ENCODE measurements at regions not wholly inside any gene's neighbourhood (a gene's known extent, or its start where the extent isn't known, plus 50 kb on each side); places are given as distances from the start of the nearest gene placed in this dataset.
"Not testable (repeated sequence)": the region's sequence is repeated elsewhere in the genome, so short reads cannot be mapped to it uniquely, and the experiment has no call there.

DNA sequence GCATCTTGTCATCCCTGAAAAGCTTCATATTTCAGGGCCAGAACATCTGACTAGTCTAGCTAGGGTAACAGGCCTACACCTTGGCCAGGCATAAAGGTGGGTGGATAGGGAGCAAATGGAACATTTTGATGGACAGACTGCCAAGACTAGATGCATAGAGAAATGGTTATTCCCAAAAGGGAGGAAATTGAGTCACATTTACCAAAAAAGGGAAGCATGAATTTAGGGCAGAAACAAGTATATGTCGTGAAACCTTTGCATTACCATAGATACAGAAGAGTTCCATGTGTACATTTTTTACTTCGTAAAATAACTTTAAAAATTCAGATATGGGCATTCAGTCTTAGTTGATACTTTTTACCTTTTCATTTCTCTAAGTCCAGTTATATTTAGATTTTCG lies 101.3 kb upstream of the ZEB2 start:
- H3K9ac ChIP-seq (ENCODE audit: low read depth, low read length): no peak overlapping the region
- H3K27ac ChIP-seq (ENCODE audit: low read depth, low read length): no peak overlapping the region
- no peaks in the 10 kb centered on the region for H3K36me3 ChIP-seq (ENCODE audit: control insufficient read depth, insufficient read depth, low read length)
- no peaks in the 10 kb centered on the region for H3K27me3 ChIP-seq (ENCODE audit: control insufficient read depth, insufficient read depth, low read length)
- H3K4me1 ChIP-seq (ENCODE audit: control insufficient read depth, insufficient read depth, low read length): peaks cover 4% of the 10 kb centered on the region; the same call in 1 of the 2 replicates
- no peak overlapping the region for H3K4me3 ChIP-seq (ENCODE audit: low read depth, low read length)
- H3K9me3 ChIP-seq (ENCODE audit: control insufficient read depth, insufficient read depth, low read length): peaks cover 6% of the 10 kb centered on the region; the same call in 1 of the 2 replicates

DNA sequence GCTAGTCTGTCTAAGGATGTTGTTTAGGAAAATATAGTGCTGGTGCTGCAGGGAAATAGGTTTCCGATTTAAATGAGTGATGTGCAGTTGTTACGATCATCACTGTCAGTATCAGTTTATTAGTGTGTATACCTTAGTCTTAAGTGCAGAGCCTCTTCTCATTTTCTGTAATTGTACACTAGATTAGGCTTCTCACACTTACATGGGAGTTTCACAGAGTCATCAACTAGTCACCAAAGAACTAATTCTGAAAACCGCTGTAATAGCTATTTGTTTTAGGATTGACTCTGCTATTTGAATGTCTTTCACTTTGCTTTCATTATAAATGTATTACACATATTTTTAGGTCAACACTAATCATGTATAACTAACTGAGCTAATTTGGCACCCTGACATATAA lies 99.8 kb upstream of the ZEB2 start:
- Histone ChIP-seq H3K27me3 (ENCODE audit: control insufficient read depth, insufficient read depth, low read length) (no peaks in the 10 kb centered on the region), H3K9ac (ENCODE audit: low read depth, low read length) (no peak overlapping the region), H3K9me3 (ENCODE audit: control insufficient read depth, insufficient read depth, low read length) (peaks cover 6% of the 10 kb centered on the region; the same call in 1 of the 2 replicates), H3K4me1 (ENCODE audit: control insufficient read depth, insufficient read depth, low read length) (peaks cover 10% of the 10 kb centered on the region), H3K36me3 (ENCODE audit: control insufficient read depth, insufficient read depth, low read length) (no peaks in the 10 kb centered on the region), H3K27ac (ENCODE audit: low read depth, low read length) (no peak overlapping the region), H3K4me3 (ENCODE audit: low read depth, low read length) (no peak overlapping the region)

DNA sequence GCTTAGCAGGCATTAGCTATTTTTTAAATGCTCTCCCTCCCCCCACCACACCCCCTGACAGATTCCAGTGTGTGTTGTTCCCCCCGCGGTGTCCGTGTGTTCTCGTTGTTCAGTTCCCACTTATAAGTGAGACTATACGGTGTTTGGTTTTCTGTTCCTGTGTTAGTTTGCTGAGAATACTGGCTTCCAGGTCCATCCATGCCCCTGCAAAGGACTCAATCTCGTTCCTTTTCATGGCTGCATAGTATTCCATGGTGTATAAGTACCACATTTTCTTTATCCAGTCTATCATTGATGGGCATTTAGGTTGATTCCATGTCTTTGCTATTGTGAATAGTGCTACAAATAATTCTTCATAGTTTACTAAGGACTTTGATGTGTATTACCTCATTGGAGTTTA lies 97.3 kb upstream of the ZEB2 start:
- H3K27me3 ChIP-seq (ENCODE audit: control insufficient read depth, insufficient read depth, low read length); H3K4me1 ChIP-seq (ENCODE audit: control insufficient read depth, insufficient read depth, low read length); H3K36me3 ChIP-seq (ENCODE audit: control insufficient read depth, insufficient read depth, low read length): not testable (repeated sequence)

DNA sequence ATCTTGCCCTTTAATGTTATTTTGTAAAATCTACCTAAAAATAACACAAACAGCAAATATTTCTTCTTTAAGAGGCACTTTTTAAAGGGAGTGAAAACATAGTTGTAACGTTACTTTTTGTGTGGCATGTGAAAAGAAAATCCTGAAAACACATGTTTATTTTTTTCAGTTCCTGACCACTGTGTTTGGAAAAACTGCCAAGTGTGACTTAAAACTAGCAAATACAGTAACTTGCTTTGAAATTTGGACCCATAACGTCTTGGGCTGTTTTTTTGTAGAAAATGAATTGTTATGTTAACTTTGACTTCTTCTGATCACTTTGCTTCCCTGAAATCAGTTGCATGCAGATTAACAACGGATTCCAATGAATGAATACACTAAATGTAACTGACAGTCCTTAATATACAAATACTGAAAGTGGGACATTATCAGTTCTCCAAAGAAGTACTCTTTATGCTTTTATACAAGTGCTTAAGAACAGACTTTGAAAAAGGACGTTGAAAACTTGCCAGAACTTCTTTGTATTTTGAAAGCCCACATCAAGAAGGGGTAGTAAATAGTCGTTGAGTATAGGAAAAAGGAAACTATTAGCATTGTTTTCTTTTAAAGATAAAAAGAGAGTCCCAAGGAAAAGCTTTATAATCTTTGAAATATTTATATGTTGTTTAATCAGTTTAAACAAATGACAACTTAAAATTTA lies 96.1 kb upstream of the ZEB2 start:
- Histone ChIP-seq H3K27me3 (ENCODE audit: control insufficient read depth, insufficient read depth, low read length) (no peaks in the 10 kb centered on the region), H3K9ac (ENCODE audit: low read depth, low read length) (no peak overlapping the region), H3K4me3 (ENCODE audit: low read depth, low read length) (no peak overlapping the region), H3K27ac (ENCODE audit: low read depth, low read length) (no peak overlapping the region), H3K4me1 (ENCODE audit: control insufficient read depth, insufficient read depth, low read length) (peaks cover 10% of the 10 kb centered on the region), H3K36me3 (ENCODE audit: control insufficient read depth, insufficient read depth, low read length) (no peaks in the 10 kb centered on the region), H3K9me3 (ENCODE audit: control insufficient read depth, insufficient read depth, low read length) (0 out of 2 replicates have a peak, but pooled peaks cover 3% of the 10 kb centered on the region)

More for the DNA sequence above, 97.3 kb upstream of the ZEB2 start:
- not testable (repeated sequence) for H3K9me3 ChIP-seq (ENCODE audit: control insufficient read depth, insufficient read depth, low read length); H3K4me3 ChIP-seq (ENCODE audit: low read depth, low read length); H3K9ac ChIP-seq (ENCODE audit: low read depth, low read length); H3K27ac ChIP-seq (ENCODE audit: low read depth, low read length)

DNA sequence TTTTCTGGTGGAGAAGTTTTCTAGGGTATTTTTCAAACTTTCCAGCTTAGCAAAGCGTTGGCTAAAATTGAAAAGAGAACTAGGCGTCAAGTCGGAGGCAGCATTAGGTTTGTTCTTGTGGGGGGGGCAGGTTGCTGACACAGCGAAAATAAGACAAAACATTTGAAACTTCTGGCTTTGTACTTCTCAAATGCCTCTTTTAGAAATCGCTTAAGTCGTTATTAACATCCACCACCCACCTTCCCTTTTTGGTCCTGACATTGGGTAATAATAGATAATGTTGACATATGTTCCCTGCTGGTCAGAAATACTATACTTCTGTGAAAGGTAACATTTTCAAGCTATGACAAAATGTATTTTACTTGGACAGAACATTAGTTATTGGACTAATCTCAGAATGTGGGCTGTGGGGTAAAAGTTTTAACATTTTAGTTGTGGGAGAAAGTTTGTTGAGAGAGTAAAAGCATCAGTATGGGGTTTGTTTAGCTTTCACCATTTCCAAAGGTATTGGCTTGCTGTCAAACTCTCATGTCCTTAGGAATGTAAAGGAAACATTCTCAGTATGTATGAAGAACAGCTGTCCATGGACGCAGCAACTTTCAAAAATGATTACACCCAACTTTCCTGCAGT lies 88.1 kb upstream of the ZEB2 start:
- H3K27me3 ChIP-seq (ENCODE audit: control insufficient read depth, insufficient read depth, low read length): no peaks in the 10 kb centered on the region
- no peak overlapping the region for H3K4me3 ChIP-seq (ENCODE audit: low read depth, low read length)
- H3K9ac ChIP-seq (ENCODE audit: low read depth, low read length): no peak overlapping the region
- H3K4me1 ChIP-seq (ENCODE audit: control insufficient read depth, insufficient read depth, low read length): no peaks in the 10 kb centered on the region
- H3K36me3 ChIP-seq (ENCODE audit: control insufficient read depth, insufficient read depth, low read length): no peaks in the 10 kb centered on the region
- H3K27ac ChIP-seq (ENCODE audit: low read depth, low read length): no peak overlapping the region
- no peaks in the 10 kb centered on the region for H3K9me3 ChIP-seq (ENCODE audit: control insufficient read depth, insufficient read depth, low read length)

DNA sequence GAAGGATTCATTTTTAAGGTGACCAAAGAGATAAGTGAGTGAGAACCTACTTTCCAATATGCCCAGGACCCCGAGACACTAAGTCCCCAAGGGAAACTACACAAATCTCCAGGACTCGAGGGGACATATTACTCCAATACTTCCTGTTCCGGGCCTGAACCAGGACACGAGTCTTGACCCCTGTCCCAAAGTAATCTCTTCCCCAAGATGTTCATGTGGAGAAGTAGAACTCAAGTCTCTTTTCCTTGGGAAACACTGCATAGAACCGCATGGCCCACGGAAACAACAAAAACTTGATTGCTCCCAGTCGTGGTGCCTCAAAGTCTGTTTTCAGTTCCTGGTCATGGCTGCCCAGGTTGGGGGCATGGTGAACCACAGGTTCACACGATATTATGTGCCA lies 87.2 kb upstream of the ZEB2 start:
- Histone ChIP-seq H3K27me3 (ENCODE audit: control insufficient read depth, insufficient read depth, low read length) (no peaks in the 10 kb centered on the region), H3K36me3 (ENCODE audit: control insufficient read depth, insufficient read depth, low read length) (no peaks in the 10 kb centered on the region), H3K4me1 (ENCODE audit: control insufficient read depth, insufficient read depth, low read length) (no peaks in the 10 kb centered on the region), H3K9me3 (ENCODE audit: control insufficient read depth, insufficient read depth, low read length) (no peaks in the 10 kb centered on the region), H3K9ac (ENCODE audit: low read depth, low read length) (no peak overlapping the region), H3K4me3 (ENCODE audit: low read depth, low read length) (no peak overlapping the region), H3K27ac (ENCODE audit: low read depth, low read length) (no peak overlapping the region)

DNA sequence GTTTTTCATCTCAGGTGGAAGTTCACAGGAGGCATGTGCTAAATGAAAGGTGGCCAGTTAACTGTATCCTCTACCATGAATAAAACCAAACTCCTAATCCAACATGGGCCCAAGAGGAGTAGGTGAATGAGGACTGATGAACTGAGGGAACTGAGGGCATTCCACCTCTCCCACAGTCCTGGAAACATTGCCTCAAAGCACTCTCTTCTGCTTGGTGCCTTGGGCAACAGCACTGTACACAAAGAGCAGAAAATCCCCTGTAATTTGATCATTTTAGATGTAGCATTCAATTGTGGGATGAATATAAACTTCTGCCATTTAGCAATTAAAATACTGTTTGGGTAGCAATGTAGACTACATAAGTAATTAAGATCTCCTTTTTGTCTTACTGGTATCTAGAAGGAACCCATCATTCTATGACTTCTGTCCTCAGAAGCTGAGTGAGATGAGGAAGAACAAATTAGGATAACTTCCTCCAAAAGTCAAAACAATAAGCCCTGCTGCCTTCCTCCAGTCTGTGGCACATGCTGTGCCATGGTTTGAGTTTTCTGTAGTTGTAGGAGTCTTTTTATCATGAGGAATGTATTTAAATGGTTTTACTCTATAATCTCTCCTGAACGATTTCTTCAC lies 86.7 kb upstream of the ZEB2 start:
- Histone ChIP-seq H3K4me1 (ENCODE audit: control insufficient read depth, insufficient read depth, low read length) (no peaks in the 10 kb centered on the region), H3K27ac (ENCODE audit: low read depth, low read length) (no peak overlapping the region), H3K27me3 (ENCODE audit: control insufficient read depth, insufficient read depth, low read length) (no peaks in the 10 kb centered on the region), H3K9ac (ENCODE audit: low read depth, low read length) (no peak overlapping the region), H3K36me3 (ENCODE audit: control insufficient read depth, insufficient read depth, low read length) (no peaks in the 10 kb centered on the region), H3K4me3 (ENCODE audit: low read depth, low read length) (no peak overlapping the region), H3K9me3 (ENCODE audit: control insufficient read depth, insufficient read depth, low read length) (no peaks in the 10 kb centered on the region)

DNA sequence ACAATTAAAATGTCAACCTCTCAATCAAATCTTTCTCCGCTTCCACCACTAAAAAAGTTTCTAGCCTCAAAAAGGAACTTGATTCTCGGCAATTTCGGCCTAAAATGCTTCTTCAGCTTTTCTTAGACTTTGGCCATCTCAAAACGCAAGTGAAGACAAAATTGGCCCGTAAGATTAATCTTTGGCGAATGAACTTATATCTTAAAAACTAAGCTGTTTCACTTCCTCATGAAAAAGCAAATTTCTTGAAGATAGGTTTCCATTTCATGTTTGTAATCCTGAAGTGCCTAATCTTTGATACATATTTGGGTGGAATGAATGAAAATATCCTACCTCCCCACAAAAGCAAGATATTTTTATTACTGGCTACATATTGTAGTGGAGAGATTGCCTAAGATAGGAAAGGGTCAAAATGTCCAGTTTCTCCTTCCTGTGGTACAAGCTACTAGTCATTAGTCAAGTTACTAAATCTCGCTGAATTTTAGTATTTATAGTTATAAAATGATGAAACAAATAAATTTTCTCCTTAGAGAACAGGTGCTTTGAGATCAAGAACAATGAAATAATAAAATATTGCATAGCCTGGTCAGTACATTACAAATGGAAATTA lies 85.4 kb upstream of the ZEB2 start:
- H3K9ac ChIP-seq (ENCODE audit: low read depth, low read length): no peak overlapping the region
- no peaks in the 10 kb centered on the region for H3K4me1 ChIP-seq (ENCODE audit: control insufficient read depth, insufficient read depth, low read length)
- no peaks in the 10 kb centered on the region for H3K27me3 ChIP-seq (ENCODE audit: control insufficient read depth, insufficient read depth, low read length)
- no peaks in the 10 kb centered on the region for H3K9me3 ChIP-seq (ENCODE audit: control insufficient read depth, insufficient read depth, low read length)
- no peak overlapping the region for H3K27ac ChIP-seq (ENCODE audit: low read depth, low read length)
- no peaks in the 10 kb centered on the region for H3K36me3 ChIP-seq (ENCODE audit: control insufficient read depth, insufficient read depth, low read length)
- no peak overlapping the region for H3K4me3 ChIP-seq (ENCODE audit: low read depth, low read length)

DNA sequence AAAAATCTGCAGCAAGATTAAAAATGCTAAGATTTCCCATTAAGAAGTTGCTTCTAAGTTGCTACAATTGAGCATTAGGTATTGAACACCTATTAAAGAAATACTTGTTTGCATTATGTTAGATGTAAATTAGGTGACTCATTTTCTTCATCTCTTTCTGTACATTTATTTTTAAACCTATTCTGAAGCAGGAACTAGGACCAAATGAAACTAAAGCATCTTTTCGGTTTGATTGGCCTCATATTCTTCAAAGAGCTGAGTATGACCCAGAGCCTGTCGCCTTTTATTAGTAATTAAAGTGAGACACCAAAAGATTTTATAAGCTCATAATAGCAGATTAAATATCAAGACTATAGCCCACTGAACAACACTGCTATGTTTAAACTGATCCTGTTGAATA lies 83.4 kb upstream of the ZEB2 start:
- Histone ChIP-seq H3K4me3 (ENCODE audit: low read depth, low read length) (no peak overlapping the region), H3K4me1 (ENCODE audit: control insufficient read depth, insufficient read depth, low read length) (no peaks in the 10 kb centered on the region), H3K27me3 (ENCODE audit: control insufficient read depth, insufficient read depth, low read length) (no peaks in the 10 kb centered on the region), H3K36me3 (ENCODE audit: control insufficient read depth, insufficient read depth, low read length) (no peaks in the 10 kb centered on the region), H3K9ac (ENCODE audit: low read depth, low read length) (no peak overlapping the region), H3K27ac (ENCODE audit: low read depth, low read length) (no peak overlapping the region), H3K9me3 (ENCODE audit: control insufficient read depth, insufficient read depth, low read length) (no peaks in the 10 kb centered on the region)

DNA sequence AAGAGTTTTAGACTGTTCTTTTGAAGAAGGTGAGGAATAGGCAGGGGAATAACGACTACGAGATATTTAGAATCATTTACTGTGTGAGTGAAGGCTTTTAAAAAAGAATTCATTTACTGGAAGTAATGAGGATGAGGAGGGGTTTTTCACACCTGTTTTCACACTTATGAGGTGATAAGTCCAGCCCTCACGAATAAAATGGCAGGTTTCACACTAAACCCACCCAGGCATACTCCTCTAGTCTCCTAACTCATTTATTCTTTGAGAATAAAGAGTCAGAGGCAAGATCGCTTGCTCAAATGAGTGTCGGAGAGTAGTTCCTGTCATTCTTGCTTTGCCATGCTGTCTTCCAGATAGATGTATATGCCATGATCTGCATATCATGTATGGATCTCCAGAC lies 79.0 kb upstream of the ZEB2 start:
- no peaks in the 10 kb centered on the region for H3K36me3 ChIP-seq (ENCODE audit: control insufficient read depth, insufficient read depth, low read length)
- no peak overlapping the region for H3K27ac ChIP-seq (ENCODE audit: low read depth, low read length)
- H3K27me3 ChIP-seq (ENCODE audit: control insufficient read depth, insufficient read depth, low read length): no peaks in the 10 kb centered on the region
- H3K9me3 ChIP-seq (ENCODE audit: control insufficient read depth, insufficient read depth, low read length): no peaks in the 10 kb centered on the region
- peaks cover 22% of the 10 kb centered on the region for H3K4me1 ChIP-seq (ENCODE audit: control insufficient read depth, insufficient read depth, low read length)
- no peak overlapping the region for H3K4me3 ChIP-seq (ENCODE audit: low read depth, low read length)
- no peak overlapping the region for H3K9ac ChIP-seq (ENCODE audit: low read depth, low read length)

All from HUES48 (cell line).